ENCODE measurements at regions not wholly inside any gene's neighbourhood (a gene's known extent, or its start where the extent isn't known, plus 50 kb on each side); places are given as distances from the start of the nearest gene placed in this dataset.

- TF ChIP-seq POU6F1 (CRISPR knock-in tag; IDR thresholded peaks at IDR 0.05; ENCODE audit: borderline replicate concordance, low read depth) = no peak
- no peak for TF ChIP-seq ZNF8 (CRISPR knock-in tag; IDR thresholded peaks at IDR 0.05)
- no peak for TF ChIP-seq ZC3H10 (CRISPR knock-in tag; IDR thresholded peaks at IDR 0.05)
- peak; percentile 95 for TF ChIP-seq TCF4 (CRISPR knock-in tag; IDR thresholded peaks at IDR 0.05; ENCODE audit: borderline replicate concordance)
- TF ChIP-seq CSRNP3 (CRISPR knock-in tag; IDR thresholded peaks at IDR 0.05) = peak; percentile 66; the same call in 1 of the 2 replicates
- TF ChIP-seq ZNF70 (CRISPR knock-in tag; IDR thresholded peaks at IDR 0.05) = peak; percentile 65; the same call in 1 of the 2 replicates
- TF ChIP-seq ZFP30 (CRISPR knock-in tag; IDR thresholded peaks at IDR 0.05) = no peak
- no peak for TF ChIP-seq ARNTL (CRISPR knock-in tag; IDR thresholded peaks at IDR 0.05; ENCODE audit: borderline replicate concordance, low read depth)
- no peak for TF ChIP-seq BACH2 (CRISPR knock-in tag; IDR thresholded peaks at IDR 0.05; ENCODE audit: borderline replicate concordance)
- no peak for TF ChIP-seq GLIS3 (CRISPR knock-in tag; IDR thresholded peaks at IDR 0.05)
- TF ChIP-seq ZNF565 (CRISPR knock-in tag; conservative IDR thresholded peaks at IDR 0.05; ENCODE audit: low read depth) = no peak
- TF ChIP-seq CREB5 (CRISPR knock-in tag; IDR thresholded peaks at IDR 0.05; ENCODE audit: low read depth) = no peak
- TF ChIP-seq OSR1 (CRISPR knock-in tag; IDR thresholded peaks at IDR 0.05) = no peak
- TF ChIP-seq ESRRG (CRISPR knock-in tag; IDR thresholded peaks at IDR 0.05) = no peak
- TF ChIP-seq ISL1 (CRISPR knock-in tag; IDR thresholded peaks at IDR 0.05) = peak; percentile 40; the same call in 1 of the 2 replicates
- TF ChIP-seq PPARA (CRISPR knock-in tag; IDR thresholded peaks at IDR 0.05; ENCODE audit: borderline replicate concordance) = 0 out of 2 replicates have a peak, but pooled peaks have one; percentile 64
- TF ChIP-seq, protein P1, sequence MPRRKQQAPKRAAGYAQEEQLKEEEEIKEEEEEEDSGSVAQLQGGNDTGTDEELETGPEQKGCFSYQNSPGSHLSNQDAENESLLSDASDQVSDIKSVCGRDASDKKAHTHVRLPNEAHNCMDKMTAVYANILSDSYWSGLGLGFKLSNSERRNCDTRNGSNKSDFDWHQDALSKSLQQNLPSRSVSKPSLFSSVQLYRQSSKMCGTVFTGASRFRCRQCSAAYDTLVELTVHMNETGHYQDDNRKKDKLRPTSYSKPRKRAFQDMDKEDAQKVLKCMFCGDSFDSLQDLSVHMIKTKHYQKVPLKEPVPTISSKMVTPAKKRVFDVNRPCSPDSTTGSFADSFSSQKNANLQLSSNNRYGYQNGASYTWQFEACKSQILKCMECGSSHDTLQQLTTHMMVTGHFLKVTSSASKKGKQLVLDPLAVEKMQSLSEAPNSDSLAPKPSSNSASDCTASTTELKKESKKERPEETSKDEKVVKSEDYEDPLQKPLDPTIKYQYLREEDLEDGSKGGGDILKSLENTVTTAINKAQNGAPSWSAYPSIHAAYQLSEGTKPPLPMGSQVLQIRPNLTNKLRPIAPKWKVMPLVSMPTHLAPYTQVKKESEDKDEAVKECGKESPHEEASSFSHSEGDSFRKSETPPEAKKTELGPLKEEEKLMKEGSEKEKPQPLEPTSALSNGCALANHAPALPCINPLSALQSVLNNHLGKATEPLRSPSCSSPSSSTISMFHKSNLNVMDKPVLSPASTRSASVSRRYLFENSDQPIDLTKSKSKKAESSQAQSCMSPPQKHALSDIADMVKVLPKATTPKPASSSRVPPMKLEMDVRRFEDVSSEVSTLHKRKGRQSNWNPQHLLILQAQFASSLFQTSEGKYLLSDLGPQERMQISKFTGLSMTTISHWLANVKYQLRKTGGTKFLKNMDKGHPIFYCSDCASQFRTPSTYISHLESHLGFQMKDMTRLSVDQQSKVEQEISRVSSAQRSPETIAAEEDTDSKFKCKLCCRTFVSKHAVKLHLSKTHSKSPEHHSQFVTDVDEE (CRISPR knock-in tag; IDR thresholded peaks at IDR 0.05) = peak; percentile 39; the same call in 1 of the 2 replicates
- no peak for TF ChIP-seq RARB (CRISPR knock-in tag; IDR thresholded peaks at IDR 0.05)
- no peak for TF ChIP-seq TOX (CRISPR knock-in tag; IDR thresholded peaks at IDR 0.05; ENCODE audit: borderline replicate concordance)
- ATAC-seq = no peak
These were observed 128.3 kb downstream of the UCHL1 start for GRCh38 chr4:41384992-41385391.

- TF ChIP-seq SNAI2 (CRISPR knock-in tag; IDR thresholded peaks at IDR 0.05) (no peak), CSDC2 (CRISPR knock-in tag; IDR thresholded peaks at IDR 0.05) (no peak), ZFP3 (CRISPR knock-in tag; IDR thresholded peaks at IDR 0.05) (no peak), CSRNP3 (CRISPR knock-in tag; IDR thresholded peaks at IDR 0.05) (no peak), ZFP30 (CRISPR knock-in tag; IDR thresholded peaks at IDR 0.05) (no peak), TOX (CRISPR knock-in tag; IDR thresholded peaks at IDR 0.05; ENCODE audit: borderline replicate concordance) (no peak)
- ATAC-seq = no peak
These were observed 128.8 kb downstream of the UCHL1 start for GRCh38 chr4:41385481-41385880.

DNA sequence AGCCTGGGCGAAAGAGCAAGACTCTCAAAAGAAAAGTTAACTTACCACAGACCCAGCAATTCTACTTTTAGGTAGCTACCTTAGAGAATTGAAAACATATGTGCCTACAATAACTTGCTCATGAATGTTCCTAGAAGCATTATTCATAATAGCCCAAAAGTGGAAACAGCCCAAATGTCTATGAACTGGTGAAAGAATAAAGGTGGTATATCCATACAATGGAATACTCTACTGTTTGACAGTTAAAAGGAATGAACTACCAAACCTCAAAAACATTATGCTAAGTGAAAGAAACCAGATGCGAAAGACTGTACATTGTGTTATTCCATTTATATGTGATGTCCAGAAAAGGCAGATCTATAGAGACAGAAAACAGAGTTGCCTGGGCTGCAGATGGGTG, 131.4 kb downstream of the UCHL1 start:
- TF ChIP-seq ZFP30 (CRISPR knock-in tag; IDR thresholded peaks at IDR 0.05) (no peak), ZNF8 (CRISPR knock-in tag; IDR thresholded peaks at IDR 0.05) (peak; percentile 86)

More for the DNA sequence above, 131.4 kb downstream of the UCHL1 start:
- no peak for ATAC-seq
